Stimulated activated CD4-positive, alpha-beta T cell treated with anti-CD3 and anti-CD28 coated beads, Interleukin-1b, Interleukin-23, amount 100 ng/mL, for 1 hour (primary cell): ENCODE measurements at regions not wholly inside any gene's neighbourhood (a gene's known extent, or its start where the extent isn't known, plus 50 kb on each side); places are given as distances from the start of the nearest gene placed in this dataset.

Experiments used
- DNase-seq, 2 donors: peaks; one replicate each; pipeline ENCODE4 v3.0.0-alpha.2; 2020; ENCODE audit warnings: low read depth in 2 of 2

- DNase-seq = no peak
Observed at GRCh38 chr3:103342205-103342731, 907.5 kb downstream of the ZPLD1 start.

DNA sequence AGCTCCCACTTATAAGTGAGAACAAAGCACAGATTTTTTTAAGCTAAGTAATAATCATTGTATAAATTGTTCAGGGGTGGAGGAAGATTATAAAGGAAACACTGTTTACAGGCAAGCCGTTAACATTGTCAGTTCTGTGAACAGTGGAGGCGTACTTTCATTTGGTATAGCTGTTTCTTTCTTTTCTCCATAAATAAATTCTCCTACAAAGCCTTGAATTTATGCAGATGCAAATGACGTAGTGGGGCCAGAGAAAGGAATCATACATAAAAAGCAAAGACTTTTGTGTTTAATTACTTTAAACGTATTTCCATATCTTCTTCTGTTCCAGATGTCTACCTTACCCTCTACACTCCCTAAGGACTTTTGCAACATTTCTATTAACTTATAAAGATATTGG is 914.9 kb downstream of the ZPLD1 start:
- no peak for DNase-seq

- no peak for DNase-seq
Observed at GRCh38 chr3:103365467-103365866, 930.7 kb downstream of the ZPLD1 start.

- DNase-seq = no peak
Observed at GRCh38 chr3:103367481-103367880, 932.7 kb downstream of the ZPLD1 start.

GRCh38 chr3:103371411-103371810 is 936.6 kb downstream of the ZPLD1 start:
- no peak for DNase-seq

DNA sequence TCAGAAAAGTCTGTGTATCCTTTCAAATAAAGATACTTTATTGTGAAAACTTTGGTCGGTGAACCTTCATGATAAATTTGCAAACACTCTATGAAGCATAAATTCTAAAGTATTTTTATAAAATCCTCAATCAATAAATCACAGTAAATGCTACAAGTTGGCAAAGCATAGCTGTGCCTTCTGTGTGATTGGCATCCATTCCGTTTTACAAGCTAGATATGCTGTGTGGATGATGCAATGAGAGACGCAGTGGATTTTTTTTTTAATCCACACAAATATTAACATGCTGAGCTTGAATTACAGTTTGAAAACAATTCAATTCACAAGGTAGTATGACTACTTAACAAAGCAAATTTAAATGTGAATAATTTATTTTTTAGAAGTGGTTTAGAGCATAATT is 937.2 kb downstream of the ZPLD1 start:
- no peak for DNase-seq

- DNase-seq = no peak
Observed at GRCh38 chr3:103380391-103380790, 945.6 kb downstream of the ZPLD1 start.

DNA sequence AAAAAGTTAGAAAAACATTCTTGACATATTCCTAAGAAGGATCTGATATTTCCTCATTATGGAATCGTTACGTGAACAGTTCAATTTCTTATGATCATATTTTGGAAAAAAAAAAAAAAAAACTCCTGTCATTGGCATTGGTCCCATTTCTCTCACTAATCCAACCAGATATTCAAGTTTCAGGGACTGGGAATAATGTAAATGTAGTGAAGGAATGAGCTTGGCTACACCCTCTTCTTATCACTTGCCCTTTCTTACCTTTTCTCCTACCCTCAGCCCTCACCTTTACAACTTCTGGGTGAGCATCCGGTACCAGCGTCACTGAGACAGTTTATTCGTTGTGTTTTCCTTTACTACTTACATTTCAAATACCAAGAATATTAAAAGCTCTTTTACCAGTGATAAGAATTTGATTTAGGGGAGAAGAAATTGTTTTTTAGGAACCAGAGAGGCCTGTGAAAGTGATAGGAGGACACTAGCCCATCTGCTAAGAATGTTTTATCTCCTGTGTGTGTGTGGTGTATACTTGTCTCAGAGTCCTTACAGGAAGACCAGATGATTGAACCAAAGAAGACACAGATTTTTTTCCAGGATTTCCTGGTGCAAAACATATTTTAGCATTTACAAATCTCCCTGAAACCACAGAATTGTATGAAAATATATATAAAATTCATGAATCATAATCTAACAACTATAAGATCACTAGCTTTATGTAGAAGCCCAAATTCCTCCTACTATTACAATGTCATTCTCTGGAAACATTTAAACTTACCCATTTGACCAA is 946.7 kb downstream of the ZPLD1 start:
- no peak for DNase-seq

- no peak for DNase-seq
Observed at GRCh38 chr3:103385961-103386656, 951.3 kb downstream of the ZPLD1 start.

DNA sequence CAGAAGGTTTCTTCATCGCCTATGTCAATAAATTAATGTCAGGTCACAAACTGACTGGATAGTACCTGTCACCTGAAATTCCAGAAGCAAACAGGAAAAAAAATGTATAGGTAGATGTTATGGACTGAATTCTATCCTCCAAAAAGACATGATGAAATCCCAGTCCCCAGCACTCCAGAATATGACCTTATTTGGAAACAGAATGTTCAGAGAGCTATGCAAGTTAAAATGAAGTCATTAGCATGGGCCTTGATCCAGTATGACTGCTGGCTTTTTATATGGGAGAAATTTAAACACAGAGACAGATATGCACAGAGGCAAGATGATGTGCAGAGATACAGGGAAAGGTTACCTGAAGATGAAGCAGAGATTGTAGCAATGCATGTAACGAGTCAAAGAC is 953.4 kb downstream of the ZPLD1 start:
- no peak for DNase-seq

DNA sequence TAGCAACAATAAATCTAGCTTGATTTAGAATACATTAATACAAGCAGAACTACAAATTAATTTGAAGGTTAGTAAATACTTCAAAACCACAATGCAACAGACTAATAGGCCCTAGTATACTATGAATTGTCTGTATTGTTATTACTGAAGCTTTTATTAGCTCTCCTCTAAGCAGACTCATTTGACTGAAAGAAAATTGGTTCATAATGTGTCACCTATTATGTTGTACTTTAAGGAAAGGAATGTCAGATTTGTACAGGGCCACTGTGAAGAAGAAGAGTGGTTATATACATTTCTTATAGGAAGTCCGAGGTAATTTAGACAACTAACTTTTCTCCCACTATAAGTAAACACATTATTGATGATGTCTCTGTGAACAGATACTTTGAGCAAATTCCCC is 954.5 kb downstream of the ZPLD1 start:
- DNase-seq = no peak

- no peak for DNase-seq
Observed at GRCh38 chr3:103393395-103394186, 958.8 kb downstream of the ZPLD1 start.

DNA sequence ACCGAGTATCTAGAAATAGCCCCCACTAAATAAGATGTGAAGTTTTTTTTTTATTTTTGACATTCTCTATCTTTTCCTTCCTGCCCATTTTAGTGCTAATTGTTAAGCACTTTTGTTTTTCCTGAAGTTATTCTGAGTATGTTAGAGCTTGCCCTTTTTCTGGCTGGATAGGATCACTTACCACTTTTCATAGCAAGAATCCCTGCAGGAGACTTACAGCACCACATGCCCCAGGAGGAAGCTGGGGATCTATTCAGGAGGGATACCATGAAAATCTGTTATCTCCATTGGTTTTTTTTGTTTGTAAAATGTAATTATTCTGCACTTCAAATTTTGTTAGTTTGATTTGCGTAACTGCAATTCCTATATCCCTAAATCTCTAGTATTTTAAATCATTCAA is 968.4 kb downstream of the ZPLD1 start:
- no peak for DNase-seq

- no peak for DNase-seq
Observed at GRCh38 chr3:103406320-103406850, 971.6 kb downstream of the ZPLD1 start.

- no peak for DNase-seq
Observed at GRCh38 chr3:103410231-103410630, 975.4 kb downstream of the ZPLD1 start.

- no peak for DNase-seq
Observed at GRCh38 chr3:103421460-103421859, 986.6 kb downstream of the ZPLD1 start.

- DNase-seq = no peak
Observed at GRCh38 chr3:103437883-103438282, 1003.1 kb downstream of the ZPLD1 start.

DNA sequence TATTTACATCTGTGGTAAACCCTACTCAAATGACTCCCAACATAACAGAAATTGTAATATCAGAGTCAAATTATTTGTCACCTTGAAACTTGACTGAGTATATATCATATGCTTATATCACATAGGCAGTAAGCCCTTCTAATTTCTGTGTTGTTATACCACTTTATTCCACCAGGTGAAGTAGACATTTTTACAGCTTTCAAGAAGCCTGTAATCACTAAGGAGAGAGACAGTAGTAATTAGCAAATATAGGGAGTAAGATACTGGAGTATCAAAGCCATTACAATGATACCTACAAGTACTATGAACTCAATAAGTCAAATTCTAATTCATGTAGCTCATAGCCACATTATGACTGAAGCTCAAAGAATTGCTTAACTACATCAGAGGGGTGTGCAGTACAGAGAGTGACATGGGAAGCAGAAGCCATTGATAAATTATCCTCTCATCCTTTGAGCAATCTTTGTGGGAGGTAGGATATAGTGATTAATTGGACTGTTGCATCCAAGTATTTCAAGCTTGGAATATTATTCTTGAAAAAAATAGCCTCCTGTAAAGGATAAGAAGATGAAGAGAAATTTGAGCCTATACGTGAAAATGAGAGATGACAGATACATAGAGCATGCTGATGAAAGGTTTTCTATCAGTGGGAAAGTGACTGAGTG is 1005.9 kb downstream of the ZPLD1 start:
- no peak for DNase-seq

DNA sequence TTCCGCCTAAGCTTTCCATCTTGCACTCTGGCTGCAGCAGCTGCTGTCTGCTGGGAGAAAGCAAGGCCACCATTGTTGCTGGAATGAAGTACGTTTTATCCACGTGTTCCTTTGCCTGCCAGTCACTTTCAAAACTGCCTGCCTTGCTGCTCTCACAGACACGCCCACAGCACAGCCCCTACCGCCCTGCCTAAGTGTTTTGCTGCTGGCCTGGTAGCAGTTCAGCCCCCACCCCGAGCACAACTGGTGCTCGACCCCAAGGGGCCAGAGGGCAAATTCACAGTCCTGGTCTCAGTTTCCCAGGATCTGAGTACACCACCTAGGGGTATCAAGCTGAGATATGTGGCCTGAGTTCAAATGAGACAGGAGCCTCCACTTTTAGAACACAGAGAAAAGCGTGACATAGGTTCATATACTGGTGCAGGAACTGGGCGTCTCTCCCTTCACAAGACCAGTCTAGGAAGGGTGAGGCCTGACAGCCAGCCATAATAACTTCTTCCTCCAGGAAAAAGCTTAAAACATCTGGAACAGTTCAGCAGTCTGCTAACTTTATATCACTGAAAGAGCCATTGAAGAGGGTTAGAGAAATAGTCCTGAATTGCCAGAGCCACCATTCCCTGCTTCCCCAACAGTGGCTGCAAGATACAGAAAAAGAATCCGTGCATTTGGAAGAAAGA is 1012.3 kb downstream of the ZPLD1 start:
- no peak for DNase-seq

- DNase-seq = no peak
Observed at GRCh38 chr3:103453152-103453551, 1018.3 kb downstream of the ZPLD1 start.

DNA sequence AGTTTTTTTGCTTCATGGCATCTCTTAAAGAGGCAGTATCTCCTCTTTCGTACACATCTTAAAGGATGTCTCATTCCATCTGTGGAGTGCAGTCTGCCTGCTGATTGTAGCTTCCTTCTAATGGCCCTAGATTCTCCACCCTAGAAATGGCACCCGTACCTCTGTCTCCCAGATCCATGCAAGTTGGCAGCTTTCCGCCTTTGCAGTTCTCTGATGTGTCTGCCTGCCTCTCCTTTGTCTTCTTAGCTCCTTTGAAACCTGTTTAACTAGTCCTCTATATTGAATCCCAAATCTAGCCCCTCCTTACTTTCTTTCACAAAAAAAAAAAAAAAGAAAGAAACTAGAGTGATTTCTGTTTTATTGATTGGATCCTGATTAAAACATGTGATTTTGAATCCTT is 1025.0 kb downstream of the ZPLD1 start:
- DNase-seq = no peak
